HL-60 (cell line): ENCODE measurements at regions not wholly inside any gene's neighbourhood (a gene's known extent, or its start where the extent isn't known, plus 50 kb on each side); places are given as distances from the start of the nearest gene placed in this dataset.
"Not testable (repeated sequence)": the region's sequence is repeated elsewhere in the genome, so short reads cannot be mapped to it uniquely, and the experiment has no call there.

Experiments used
- DNase-seq, 2 experiments: peaks; one replicate each; pipeline ENCODE4 v3.0.0-alpha.2; 2010 to 2020; ENCODE audit warnings: low read depth in 1 of 2, low spot score in 1 of 2
- H3K27ac ChIP-seq: fragments of 250-450 bp; sonication (Bioruptor Pico); replicated peaks from 2 replicates; pipeline ENCODE4 v1.5.1; 2020; ENCODE audit warnings: mild to moderate bottlenecking, moderate library complexity
- H3K27me3 ChIP-seq: fragments of 250-450 bp; sonication (Bioruptor Pico); 2 replicates; pipeline ENCODE4 v1.5.1; 2021; ENCODE audit warnings: mild to moderate bottlenecking, moderate library complexity; ENCODE audit not compliant: insufficient read depth, poor library complexity, severe bottlenecking
- H3K4me3 ChIP-seq: replicated peaks from 2 replicates; pipeline ENCODE4 v1.5.1; 2011; ENCODE audit warnings: mild to moderate bottlenecking, control low read depth, low read length; ENCODE audit not compliant: insufficient read depth
- CTCF ChIP-seq: IDR thresholded peaks from one replicate; pipeline ENCODE4 v1.5.1; 2011; ENCODE audit warnings: low read length, control low read depth, inconsistent platforms; ENCODE audit not compliant: insufficient read depth
- GABPA ChIP-seq: IDR thresholded peaks from 2 replicates; pipeline ENCODE4 v1.6.1; 2012; ENCODE audit warnings: low read depth
- POLR2AphosphoS5 ChIP-seq: IDR thresholded peaks from 2 replicates; pipeline ENCODE4 v1.6.1; 2012; ENCODE audit warnings: low read depth
- REST ChIP-seq: IDR thresholded peaks from 2 replicates; pipeline ENCODE4 v1.6.1; 2012; ENCODE audit warnings: low read depth; ENCODE audit not compliant: insufficient replicate concordance
- SPI1 ChIP-seq: IDR thresholded peaks from 2 replicates; pipeline ENCODE4 v1.6.1; 2012; ENCODE audit warnings: low read depth, mild to moderate bottlenecking, borderline replicate concordance

- no peak overlapping the region for H3K4me3 ChIP-seq
- no peak for DNase-seq
- H3K27me3 ChIP-seq: no peaks in the 10 kb centered on the region
- H3K27ac ChIP-seq: no peak overlapping the region
- no peak for TF ChIP-seq CTCF
- no peak for TF ChIP-seq GABPA
- no peak for TF ChIP-seq REST
- no peak for TF ChIP-seq SPI1
- no peak for TF ChIP-seq POLR2AphosphoS5
Measured at GRCh38 chr1:245070836-245071615, 83.8 kb upstream of the KIF26B start.

GRCh38 chr1:245067257-245067656 lies 87.5 kb upstream of the KIF26B start:
- no peak overlapping the region for H3K4me3 ChIP-seq
- no peak overlapping the region for H3K27ac ChIP-seq
- TF ChIP-seq POLR2AphosphoS5: no peak
- no peak for TF ChIP-seq GABPA
- TF ChIP-seq CTCF: no peak
- no peak for TF ChIP-seq REST
- no peak for TF ChIP-seq SPI1
- no peaks in the 10 kb centered on the region for H3K27me3 ChIP-seq
- DNase-seq: no peak

GRCh38 chr1:245062741-245063305 lies 92.0 kb upstream of the KIF26B start:
- Histone ChIP-seq H3K27me3 (no peaks in the 10 kb centered on the region), H3K27ac (no peak overlapping the region), H3K4me3 (no peak overlapping the region)
- no peak for DNase-seq
- TF ChIP-seq REST (no peak), POLR2AphosphoS5 (no peak), CTCF (no peak), GABPA (no peak), SPI1 (no peak)

- not testable (repeated sequence) for DNase-seq, H3K27ac ChIP-seq, H3K27me3 ChIP-seq, H3K4me3 ChIP-seq
Measured at GRCh38 chr1:245061808-245062207, 93.0 kb upstream of the KIF26B start.
